Glutamatergic neuron (in vitro differentiated cells): ENCODE measurements at regions not wholly inside any gene's neighbourhood (a gene's known extent, or its start where the extent isn't known, plus 50 kb on each side); places are given as distances from the start of the nearest gene placed in this dataset.

ENCODE experiments used
- DNase-seq: peaks from one replicate; pipeline ENCODE4 v3.0.0; 2022
- H3K27ac Mint-ChIP-seq: one replicate; pipeline ENCODE4 v1.8.0; 2020; ENCODE audit warnings: mild to moderate bottlenecking, mixed read lengths, inconsistent platforms; ENCODE audit not compliant: unreplicated experiment
- H3K27me3 Mint-ChIP-seq: one replicate; pipeline ENCODE4 v1.8.0; 2020; ENCODE audit warnings: mild to moderate bottlenecking, moderate library complexity, mixed read lengths, inconsistent platforms; ENCODE audit not compliant: unreplicated experiment
- H3K36me3 Mint-ChIP-seq: one replicate; pipeline ENCODE4 v1.8.0; 2020; ENCODE audit warnings: mild to moderate bottlenecking, mixed read lengths, inconsistent platforms; ENCODE audit not compliant: unreplicated experiment
- H3K4me1 Mint-ChIP-seq: one replicate; pipeline ENCODE4 v1.8.0; 2020; ENCODE audit warnings: mild to moderate bottlenecking, low read depth, mixed read lengths, inconsistent platforms; ENCODE audit not compliant: unreplicated experiment
- H3K4me3 Mint-ChIP-seq: one replicate; pipeline ENCODE4 v1.8.0; 2020; ENCODE audit warnings: mild to moderate bottlenecking, mixed read lengths, inconsistent platforms; ENCODE audit not compliant: unreplicated experiment
- H3K9me3 Mint-ChIP-seq: one replicate; pipeline ENCODE4 v1.8.0; 2020; ENCODE audit warnings: mild to moderate bottlenecking, moderate library complexity, mixed read lengths, inconsistent platforms; ENCODE audit not compliant: unreplicated experiment
- TF ChIP-seq, protein P1 (sequence below): fragments of 200-600 bp; sonication (generic); IDR thresholded peaks from one replicate; pipeline ENCODE4 v1.5.0; 2021; ENCODE audit not compliant: partially characterized antibody, unreplicated experiment

DNA sequence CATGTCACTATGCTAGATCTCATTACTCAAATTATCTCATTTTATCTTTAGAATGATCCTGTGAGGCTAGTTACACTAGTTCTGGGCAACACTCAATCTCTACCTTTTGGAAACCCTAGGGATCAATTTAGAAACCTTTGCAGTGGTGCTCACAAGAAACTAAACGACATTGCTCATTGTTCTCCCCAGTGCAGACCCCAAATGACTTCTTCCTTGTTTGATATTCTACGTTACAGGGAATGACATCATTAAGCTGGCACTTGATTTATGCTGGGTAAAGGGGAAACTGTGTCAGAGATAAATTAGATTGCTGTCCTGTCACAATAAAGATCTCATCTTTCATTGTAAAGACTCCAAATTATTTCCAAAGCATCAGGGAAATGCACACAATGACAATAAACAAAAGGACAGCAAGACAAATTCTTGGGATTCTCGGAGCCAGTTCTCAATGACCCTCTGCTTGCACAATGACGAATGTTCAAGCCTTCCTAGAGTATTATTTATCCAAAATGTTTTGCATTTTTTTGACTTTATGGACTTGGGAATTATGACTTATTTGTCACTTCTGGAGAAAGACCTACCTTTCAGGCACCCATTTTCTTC, 1121.8 kb upstream of the TENM4 start:
- TF ChIP-seq, protein P1, sequence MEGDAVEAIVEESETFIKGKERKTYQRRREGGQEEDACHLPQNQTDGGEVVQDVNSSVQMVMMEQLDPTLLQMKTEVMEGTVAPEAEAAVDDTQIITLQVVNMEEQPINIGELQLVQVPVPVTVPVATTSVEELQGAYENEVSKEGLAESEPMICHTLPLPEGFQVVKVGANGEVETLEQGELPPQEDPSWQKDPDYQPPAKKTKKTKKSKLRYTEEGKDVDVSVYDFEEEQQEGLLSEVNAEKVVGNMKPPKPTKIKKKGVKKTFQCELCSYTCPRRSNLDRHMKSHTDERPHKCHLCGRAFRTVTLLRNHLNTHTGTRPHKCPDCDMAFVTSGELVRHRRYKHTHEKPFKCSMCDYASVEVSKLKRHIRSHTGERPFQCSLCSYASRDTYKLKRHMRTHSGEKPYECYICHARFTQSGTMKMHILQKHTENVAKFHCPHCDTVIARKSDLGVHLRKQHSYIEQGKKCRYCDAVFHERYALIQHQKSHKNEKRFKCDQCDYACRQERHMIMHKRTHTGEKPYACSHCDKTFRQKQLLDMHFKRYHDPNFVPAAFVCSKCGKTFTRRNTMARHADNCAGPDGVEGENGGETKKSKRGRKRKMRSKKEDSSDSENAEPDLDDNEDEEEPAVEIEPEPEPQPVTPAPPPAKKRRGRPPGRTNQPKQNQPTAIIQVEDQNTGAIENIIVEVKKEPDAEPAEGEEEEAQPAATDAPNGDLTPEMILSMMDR = no peak
- Mint-ChIP-seq H3K27ac (no peak overlapping the region), H3K27me3 (no peaks in the 10 kb centered on the region), H3K4me1 (no peaks in the 10 kb centered on the region), H3K9me3 (no peaks in the 10 kb centered on the region), H3K4me3 (no peak overlapping the region), H3K36me3 (no peaks in the 10 kb centered on the region)
- no peak for DNase-seq

DNA sequence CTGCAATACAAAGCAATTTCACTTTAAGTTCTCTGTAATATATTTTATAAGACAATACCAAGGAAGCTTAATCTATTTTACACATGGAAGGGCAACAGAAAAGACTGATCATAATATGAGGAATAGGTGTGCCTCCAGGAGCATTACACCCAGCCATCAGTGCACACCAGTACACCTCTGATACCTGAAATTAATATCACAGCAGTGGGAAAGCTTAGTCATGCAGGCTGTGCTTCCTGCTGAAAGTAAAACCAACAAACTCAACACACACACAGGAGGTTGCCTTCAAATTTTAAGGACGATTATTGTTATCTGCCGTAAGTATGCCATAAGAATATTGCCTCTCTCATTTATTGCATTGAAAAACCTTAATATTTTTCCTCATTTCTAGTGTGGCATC, 1119.1 kb upstream of the TENM4 start:
- Mint-ChIP-seq H3K36me3 (no peaks in the 10 kb centered on the region), H3K27me3 (peaks cover 2% of the 10 kb centered on the region), H3K4me3 (no peak overlapping the region), H3K27ac (no peak overlapping the region), H3K9me3 (no peaks in the 10 kb centered on the region), H3K4me1 (no peaks in the 10 kb centered on the region)
- TF ChIP-seq, protein P1 = no peak
- no peak for DNase-seq

DNA sequence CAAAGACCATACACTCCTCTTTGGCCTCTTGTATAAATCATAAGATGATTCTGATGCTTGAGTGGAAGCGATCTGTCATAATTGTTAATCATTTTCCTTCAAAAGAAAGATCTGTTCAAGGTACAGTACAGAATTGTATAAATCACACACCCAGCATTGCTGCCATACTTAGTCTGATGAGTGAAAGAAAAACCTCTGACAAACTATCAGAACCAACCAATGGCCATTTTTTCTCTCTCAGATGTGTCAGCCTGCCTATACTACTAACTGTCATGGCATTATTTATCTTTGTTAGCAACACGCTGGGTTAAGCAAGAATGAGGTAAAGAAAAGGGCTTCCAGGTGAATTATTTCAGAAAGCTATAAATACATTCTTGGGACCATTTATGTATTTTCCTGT, 1112.7 kb upstream of the TENM4 start:
- no peak for DNase-seq
- no peaks in the 10 kb centered on the region for H3K36me3 Mint-ChIP-seq
- H3K4me3 Mint-ChIP-seq = no peak overlapping the region
- peaks cover 3% of the 10 kb centered on the region for H3K27me3 Mint-ChIP-seq
- TF ChIP-seq, protein P1 = no peak
- no peaks in the 10 kb centered on the region for H3K4me1 Mint-ChIP-seq
- peaks cover 3% of the 10 kb centered on the region for H3K9me3 Mint-ChIP-seq
- H3K27ac Mint-ChIP-seq = no peak overlapping the region

DNA sequence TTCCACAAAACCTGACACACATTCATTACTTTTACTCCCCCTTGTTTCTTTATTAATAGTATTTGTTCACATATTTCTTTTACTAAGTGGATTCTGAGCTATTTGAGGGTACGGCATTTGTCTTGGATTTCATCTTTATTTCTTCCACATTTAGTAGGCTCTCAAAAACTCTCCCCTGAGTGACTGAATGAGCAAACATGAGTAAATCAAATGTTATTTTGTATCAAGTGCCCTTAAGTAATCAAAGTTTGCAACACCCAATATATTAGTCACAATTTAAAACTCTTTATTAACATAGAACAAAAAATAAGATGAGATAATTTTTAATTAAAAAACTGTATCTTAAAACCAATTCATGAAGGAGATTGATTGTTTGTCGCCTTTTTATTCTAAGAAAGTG, 1101.9 kb upstream of the TENM4 start:
- Mint-ChIP-seq H3K27ac (no peak overlapping the region), H3K9me3 (no peaks in the 10 kb centered on the region), H3K27me3 (no peaks in the 10 kb centered on the region), H3K4me1 (no peaks in the 10 kb centered on the region), H3K4me3 (no peak overlapping the region), H3K36me3 (no peaks in the 10 kb centered on the region)
- TF ChIP-seq, protein P1 = no peak
- no peak for DNase-seq

DNA sequence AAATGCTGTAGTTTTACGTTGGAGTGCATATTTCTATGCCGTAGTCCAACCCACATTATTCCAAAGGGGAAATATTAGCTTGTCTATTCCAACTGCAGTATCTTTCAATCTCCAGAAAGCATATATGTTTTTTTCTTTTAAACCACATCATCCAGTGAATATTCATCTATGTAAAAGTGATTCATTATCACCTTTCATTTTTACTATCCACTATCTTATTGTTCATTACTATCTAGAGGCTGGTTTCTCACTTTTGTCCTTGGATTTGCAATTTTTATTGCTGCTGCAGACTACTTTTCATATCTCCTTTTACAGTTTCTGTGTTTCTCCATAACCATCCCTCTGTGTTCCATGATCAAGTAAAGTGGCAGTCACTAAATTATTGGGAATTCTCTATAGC, 1097.2 kb upstream of the TENM4 start:
- no peak for DNase-seq

More for the DNA sequence above, 1097.2 kb upstream of the TENM4 start:
- Mint-ChIP-seq H3K27ac (no peak overlapping the region), H3K9me3 (peaks cover 2% of the 10 kb centered on the region), H3K4me1 (no peaks in the 10 kb centered on the region), H3K36me3 (peaks cover 6% of the 10 kb centered on the region), H3K27me3 (peaks cover 3% of the 10 kb centered on the region), H3K4me3 (no peak overlapping the region)
- TF ChIP-seq, protein P1 = no peak
